H1 (cell line): ENCODE measurements at regions not wholly inside any gene's neighbourhood (a gene's known extent, or its start where the extent isn't known, plus 50 kb on each side); places are given as distances from the start of the nearest gene placed in this dataset.

Source experiments
- CTCF ChIP-seq, 3 experiments: IDR thresholded peaks; 1 replicate in 2 of 3; 2 replicates in 1 of 3; pipeline versions ENCODE4 v1.5.1 to v1.6.1; 2011; ENCODE audit warnings: low read length in 3 of 3, mild to moderate bottlenecking in 3 of 3, inconsistent platforms in 2 of 3, low read depth in 1 of 3, moderate library complexity in 1 of 3; ENCODE audit not compliant: insufficient read depth in 1 of 3; ENCODE audit errors: control extremely low read depth in 1 of 3
- EGR1 ChIP-seq: IDR thresholded peaks from 2 replicates; pipeline ENCODE4 v1.6.1; 2011; ENCODE audit warnings: low read depth, low read length, borderline replicate concordance
- ZNF274 ChIP-seq: IDR thresholded peaks from 2 replicates; pipeline ENCODE4 v1.7.0; 2012; ENCODE audit warnings: low read length, borderline replicate concordance; ENCODE audit errors: extremely low read depth
- TF ChIP-seq, protein P1 (sequence below): IDR thresholded peaks from 2 replicates; pipeline ENCODE4 v1.6.1; 2012; ENCODE audit warnings: inconsistent platforms

DNA sequence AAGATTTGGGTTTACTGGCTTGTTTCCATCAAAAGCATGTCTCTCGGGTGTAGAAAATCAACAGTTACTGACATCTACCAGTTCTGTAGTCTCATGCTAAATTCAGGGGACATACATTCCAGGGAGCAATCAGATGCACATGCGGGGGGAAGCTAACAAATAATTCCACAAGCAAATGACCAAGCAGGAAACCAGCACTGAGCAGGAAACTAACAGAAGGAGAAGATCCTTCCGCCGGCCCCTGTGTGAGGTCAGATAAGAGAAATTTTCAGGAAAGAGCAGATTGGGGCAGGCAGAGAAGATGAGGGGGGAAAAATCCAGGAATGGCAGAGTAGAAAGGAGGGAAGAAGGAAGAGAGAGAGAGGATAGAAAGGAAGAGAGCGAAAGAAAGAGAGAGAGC lies 127.6 kb upstream of the TMCC3 start:
- TF ChIP-seq CTCF (IDR thresholded peaks at IDR 0.05; ENCODE audit: control extremely low read depth in 1 of 3, insufficient read depth in 1 of 3, low read depth in 1 of 3, low read length in 3 of 3) (no peak), EGR1 (no peak), ZNF274 (no peak)
- TF ChIP-seq, protein P1, sequence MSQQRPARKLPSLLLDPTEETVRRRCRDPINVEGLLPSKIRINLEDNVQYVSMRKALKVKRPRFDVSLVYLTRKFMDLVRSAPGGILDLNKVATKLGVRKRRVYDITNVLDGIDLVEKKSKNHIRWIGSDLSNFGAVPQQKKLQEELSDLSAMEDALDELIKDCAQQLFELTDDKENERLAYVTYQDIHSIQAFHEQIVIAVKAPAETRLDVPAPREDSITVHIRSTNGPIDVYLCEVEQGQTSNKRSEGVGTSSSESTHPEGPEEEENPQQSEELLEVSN = no peak
